Neural cell (in vitro differentiated cells): ENCODE measurements at regions not wholly inside any gene's neighbourhood (a gene's known extent, or its start where the extent isn't known, plus 50 kb on each side); places are given as distances from the start of the nearest gene placed in this dataset.

Source experiments
- H2AFZ ChIP-seq: fragments of 200-600, 300-800 bp; sonication (generic), shearing (Covaris generic); 2 replicates; pipeline ENCODE4 v1.6.0; 2014; ENCODE audit warnings: low read depth, mild to moderate bottlenecking, antibody characterized with exemption, low read length, moderate library complexity
- H3F3A ChIP-seq: fragments of 200-600 bp; shearing (Covaris generic); 2 replicates; pipeline ENCODE4 v1.6.1; 2016; ENCODE audit warnings: mild to moderate bottlenecking, moderate library complexity, mixed read lengths, antibody characterized with exemption, low read length; ENCODE audit not compliant: insufficient read depth, poor library complexity, severe bottlenecking
- H3K27ac ChIP-seq: fragments of 200-600, 300-800 bp; sonication (generic), shearing (Covaris generic); 2 replicates; pipeline ENCODE4 v1.5.1; 2014; ENCODE audit warnings: mild to moderate bottlenecking, low read length, moderate library complexity
- H3K27me3 ChIP-seq: fragments of 300-800, 200-600 bp; sonication (generic), shearing (Covaris generic); 2 replicates; pipeline ENCODE4 v1.6.0; 2014; ENCODE audit warnings: mild to moderate bottlenecking, low read depth, low read length, moderate library complexity; ENCODE audit not compliant: insufficient read depth
- H3K36me3 ChIP-seq: fragments of 300-800, 200-600 bp; sonication (generic), shearing (Covaris generic); 2 replicates; pipeline ENCODE4 v1.5.1; 2014; ENCODE audit warnings: mild to moderate bottlenecking, antibody characterized with exemption, low read length, moderate library complexity; ENCODE audit not compliant: insufficient read depth
- H3K4me2 ChIP-seq: fragments of 300-800, 200-600 bp; sonication (generic), shearing (Covaris generic); 2 replicates; pipeline ENCODE4 v1.6.0; 2014; ENCODE audit warnings: mild to moderate bottlenecking, low read length
- H3K4me3 ChIP-seq: fragments of 300-800, 200-600 bp; sonication (generic), shearing (Covaris generic); 2 replicates; pipeline ENCODE4 v1.5.1; 2014; ENCODE audit warnings: mild to moderate bottlenecking, low read length, moderate library complexity
- H3K79me2 ChIP-seq: fragments of 200-600 bp; shearing (Covaris generic); replicated peaks from 2 replicates; pipeline ENCODE4 v1.6.0; 2014; ENCODE audit warnings: mild to moderate bottlenecking, low read length, moderate library complexity; ENCODE audit not compliant: insufficient read depth
- H3K9ac ChIP-seq: fragments of 300-800, 200-600 bp; sonication (generic), shearing (Covaris generic); 2 replicates; pipeline ENCODE4 v1.6.1; 2016; ENCODE audit warnings: mild to moderate bottlenecking, low read length, mixed read lengths
- H3K9me2 ChIP-seq: fragments of 200-600 bp; shearing (Covaris generic); 2 replicates; pipeline ENCODE4 v1.6.1; 2016; ENCODE audit warnings: mild to moderate bottlenecking, low read length, mixed read lengths; ENCODE audit not compliant: insufficient read depth
- H3K9me3 ChIP-seq: fragments of 200-600, 300-800 bp; sonication (generic), shearing (Covaris generic); 2 replicates; pipeline ENCODE4 v1.6.1; 2016; ENCODE audit warnings: mild to moderate bottlenecking, mixed run types, low read length, moderate library complexity, mixed read lengths
- H4K20me1 ChIP-seq: fragments of 200-600 bp; shearing (Covaris generic); 2 replicates; pipeline ENCODE4 v1.6.1; 2016; ENCODE audit warnings: mild to moderate bottlenecking, mixed run types; ENCODE audit not compliant: insufficient read depth
- EP300 ChIP-seq: fragments of 450-650 bp; conservative IDR thresholded peaks from 2 replicates; pipeline ENCODE4 v1.6.1; 2014; ENCODE audit warnings: antibody characterized with exemption, mild to moderate bottlenecking, moderate library complexity; ENCODE audit not compliant: poor library complexity, severe bottlenecking
- EZH2 ChIP-seq: fragments of 200-600, 300-800 bp; shearing (Covaris generic), sonication (generic); IDR thresholded peaks from 2 replicates; pipeline ENCODE4 v1.6.1; 2014; ENCODE audit warnings: antibody characterized with exemption, low read length, borderline replicate concordance, mild to moderate bottlenecking; ENCODE audit not compliant: insufficient read depth, poor library complexity, severe bottlenecking
- MXI1 ChIP-seq: fragments of 450-650 bp; conservative IDR thresholded peaks from 2 replicates; pipeline ENCODE4 v1.6.1; 2014; ENCODE audit warnings: antibody characterized with exemption, mild to moderate bottlenecking; ENCODE audit not compliant: poor library complexity, severe bottlenecking
- POLR2AphosphoS5 ChIP-seq: IDR thresholded peaks from 2 replicates; pipeline ENCODE4 v1.6.1; 2012
- SMC3 ChIP-seq: fragments of 450-650 bp; conservative IDR thresholded peaks from 2 replicates; pipeline ENCODE4 v1.6.1; 2014; ENCODE audit warnings: antibody characterized with exemption, mild to moderate bottlenecking, moderate library complexity; ENCODE audit not compliant: poor library complexity
- TAF1 ChIP-seq: IDR thresholded peaks from 2 replicates; pipeline ENCODE4 v1.6.1; 2012; ENCODE audit warnings: low read depth
- TF ChIP-seq, protein P1 (sequence below): fragments of 450-650 bp; IDR thresholded peaks from 2 replicates; pipeline ENCODE4 v1.5.1; 2014; ENCODE audit warnings: antibody characterized with exemption, mild to moderate bottlenecking, moderate library complexity; ENCODE audit not compliant: poor library complexity, severe bottlenecking

DNA sequence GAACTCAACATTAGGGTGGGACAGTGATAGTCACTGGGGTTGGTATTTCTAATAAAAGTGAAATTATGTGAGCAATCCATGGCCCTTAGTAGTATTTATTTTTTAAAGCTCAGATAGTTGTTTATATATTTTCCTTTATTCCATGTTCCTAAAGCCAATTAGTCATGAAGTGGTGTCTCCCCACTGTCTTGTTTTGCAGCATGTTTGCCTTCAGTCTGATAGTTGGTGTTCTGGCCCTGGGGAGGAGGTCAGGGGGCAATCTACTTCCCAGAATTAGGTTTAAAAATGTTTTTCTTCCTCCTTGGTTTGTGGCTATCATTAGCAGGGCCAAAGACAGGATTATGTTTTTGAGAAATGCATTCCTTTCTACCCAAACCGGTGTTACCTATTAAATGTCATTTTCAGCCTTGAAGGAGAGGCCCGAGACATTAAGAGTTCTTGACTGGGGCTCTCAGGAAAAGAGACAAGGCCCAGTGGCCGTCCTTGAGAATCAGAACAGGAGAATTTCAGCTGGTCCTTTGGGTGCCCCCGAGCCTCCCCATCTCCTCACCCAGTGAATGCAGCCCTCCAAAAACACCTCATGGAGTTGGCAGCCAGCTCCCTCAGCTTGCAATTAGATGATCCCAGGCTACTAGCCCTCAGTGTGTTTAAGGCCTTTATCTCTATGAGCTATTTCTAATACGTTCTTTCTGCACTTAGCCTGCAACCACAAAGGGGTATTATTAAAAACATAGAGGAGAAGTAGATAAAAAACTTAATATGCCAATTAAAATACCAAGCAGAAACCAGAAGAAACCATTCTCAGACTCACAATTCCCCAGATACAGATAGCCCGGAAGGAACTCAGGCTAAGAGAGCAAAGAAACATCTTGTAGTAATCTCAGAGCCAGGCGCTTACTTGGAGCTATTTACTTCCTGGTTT lies 71.3 kb upstream of the NGF start:
- Histone ChIP-seq H4K20me1 (no peaks in the 10 kb centered on the region), H2AFZ (no peak overlapping the region), H3K27ac (no peak overlapping the region), H3K36me3 (no peaks in the 10 kb centered on the region), H3K27me3 (no peaks in the 10 kb centered on the region), H3K4me3 (no peak overlapping the region), H3K4me2 (no peak overlapping the region), H3F3A (no peaks in the 10 kb centered on the region), H3K9me3 (peaks cover 9% of the 10 kb centered on the region), H3K9me2 (no peaks in the 10 kb centered on the region), H3K79me2 (no peaks in the 10 kb centered on the region), H3K9ac (no peak overlapping the region)
- no peak for TF ChIP-seq TAF1
- TF ChIP-seq SMC3, result no peak
- no peak for TF ChIP-seq EZH2

DNA sequence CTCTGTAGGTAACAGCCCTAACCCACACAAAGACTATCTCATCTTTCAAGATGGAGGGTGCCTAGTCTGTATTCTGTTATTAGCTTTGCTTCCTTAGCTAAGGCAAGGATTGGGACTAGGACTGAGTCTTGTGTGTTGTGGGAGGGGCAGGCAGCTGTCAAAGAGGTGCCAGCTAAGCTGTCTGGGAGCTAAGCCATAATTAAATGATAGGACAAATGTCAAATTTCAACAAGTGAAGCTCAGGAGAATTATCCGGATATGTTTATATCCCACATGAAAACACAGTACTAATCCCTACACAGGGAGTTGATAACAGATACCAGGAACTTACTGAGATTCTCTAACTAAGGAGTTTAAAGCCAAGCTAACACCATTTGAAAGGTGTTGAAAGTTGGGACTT lies 70.5 kb upstream of the NGF start:
- no peaks in the 10 kb centered on the region for H3F3A ChIP-seq
- no peak overlapping the region for H3K9ac ChIP-seq
- H3K79me2 ChIP-seq, result no peaks in the 10 kb centered on the region
- no peak overlapping the region for H2AFZ ChIP-seq
- no peaks in the 10 kb centered on the region for H3K9me2 ChIP-seq
- no peaks in the 10 kb centered on the region for H4K20me1 ChIP-seq
- H3K9me3 ChIP-seq, result peaks cover 9% of the 10 kb centered on the region
- H3K27ac ChIP-seq, result no peak overlapping the region
- H3K4me3 ChIP-seq, result no peak overlapping the region
- TF ChIP-seq MXI1 (no peak), SMC3 (no peak), EP300 (no peak)
- TF ChIP-seq, protein P1, sequence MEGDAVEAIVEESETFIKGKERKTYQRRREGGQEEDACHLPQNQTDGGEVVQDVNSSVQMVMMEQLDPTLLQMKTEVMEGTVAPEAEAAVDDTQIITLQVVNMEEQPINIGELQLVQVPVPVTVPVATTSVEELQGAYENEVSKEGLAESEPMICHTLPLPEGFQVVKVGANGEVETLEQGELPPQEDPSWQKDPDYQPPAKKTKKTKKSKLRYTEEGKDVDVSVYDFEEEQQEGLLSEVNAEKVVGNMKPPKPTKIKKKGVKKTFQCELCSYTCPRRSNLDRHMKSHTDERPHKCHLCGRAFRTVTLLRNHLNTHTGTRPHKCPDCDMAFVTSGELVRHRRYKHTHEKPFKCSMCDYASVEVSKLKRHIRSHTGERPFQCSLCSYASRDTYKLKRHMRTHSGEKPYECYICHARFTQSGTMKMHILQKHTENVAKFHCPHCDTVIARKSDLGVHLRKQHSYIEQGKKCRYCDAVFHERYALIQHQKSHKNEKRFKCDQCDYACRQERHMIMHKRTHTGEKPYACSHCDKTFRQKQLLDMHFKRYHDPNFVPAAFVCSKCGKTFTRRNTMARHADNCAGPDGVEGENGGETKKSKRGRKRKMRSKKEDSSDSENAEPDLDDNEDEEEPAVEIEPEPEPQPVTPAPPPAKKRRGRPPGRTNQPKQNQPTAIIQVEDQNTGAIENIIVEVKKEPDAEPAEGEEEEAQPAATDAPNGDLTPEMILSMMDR, result no peak
- H3K27me3 ChIP-seq, result no peaks in the 10 kb centered on the region
- H3K4me2 ChIP-seq, result no peak overlapping the region
- H3K36me3 ChIP-seq, result no peaks in the 10 kb centered on the region

DNA sequence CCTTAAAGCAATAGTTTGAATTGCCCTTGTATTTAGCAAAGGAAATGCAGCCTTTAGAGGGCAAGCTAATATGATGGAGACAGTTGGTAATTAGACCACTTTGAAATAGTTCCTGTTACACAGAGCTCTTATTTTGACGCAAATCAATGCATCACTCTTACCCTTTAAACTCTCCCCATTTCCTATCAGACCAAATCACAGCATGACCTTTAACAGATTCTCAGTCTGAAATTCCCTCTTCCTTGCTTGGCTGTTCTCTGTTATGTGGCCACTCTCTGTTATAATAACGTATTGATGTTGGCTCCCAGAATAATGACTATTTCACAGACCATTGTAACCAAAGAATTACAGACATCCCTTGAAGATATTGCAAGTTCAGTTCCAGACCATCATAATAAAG lies 66.9 kb upstream of the NGF start:
- H3K36me3 ChIP-seq, result no peaks in the 10 kb centered on the region
- no peaks in the 10 kb centered on the region for H3K79me2 ChIP-seq
- H3K4me3 ChIP-seq, result no peak overlapping the region
- no peak overlapping the region for H3K9ac ChIP-seq
- no peaks in the 10 kb centered on the region for H3F3A ChIP-seq
- no peak overlapping the region for H3K4me2 ChIP-seq
- H2AFZ ChIP-seq, result no peak overlapping the region
- TF ChIP-seq POLR2AphosphoS5, result no peak
- TF ChIP-seq MXI1, result no peak
- H3K9me3 ChIP-seq, result peaks cover 9% of the 10 kb centered on the region
- H3K27ac ChIP-seq, result no peak overlapping the region
- no peaks in the 10 kb centered on the region for H3K27me3 ChIP-seq
- H3K9me2 ChIP-seq, result no peaks in the 10 kb centered on the region
- no peaks in the 10 kb centered on the region for H4K20me1 ChIP-seq
